GM23338 (cell line): ENCODE measurements at regions not wholly inside any gene's neighbourhood (a gene's known extent, or its start where the extent isn't known, plus 50 kb on each side); places are given as distances from the start of the nearest gene placed in this dataset.

Source experiments
- CREB1 ChIP-seq: fragments of 250-450 bp; sonication (Bioruptor Pico); IDR thresholded peaks from 2 replicates; pipeline ENCODE4 v1.5.0; 2020; ENCODE audit warnings: low read depth, mild to moderate bottlenecking, moderate library complexity
- EZH2 ChIP-seq: fragments of 200-600 bp; sonication (generic); IDR thresholded peaks from one replicate; pipeline ENCODE4 v1.8.0; 2017; ENCODE audit warnings: antibody characterized with exemption, mild to moderate bottlenecking, low read depth; ENCODE audit not compliant: unreplicated experiment
- EZH2phosphoT487 ChIP-seq: fragments of 200-600 bp; sonication (generic); IDR thresholded peaks from one replicate; pipeline ENCODE4 v1.8.1; 2018; ENCODE audit warnings: antibody characterized with exemption; ENCODE audit not compliant: unreplicated experiment
- NANOG ChIP-seq: IDR thresholded peaks from 2 replicates; pipeline ENCODE4 v1.6.1; 2016; ENCODE audit warnings: antibody characterized with exemption, borderline replicate concordance
- POLR2AphosphoS5 ChIP-seq: IDR thresholded peaks from 2 replicates; pipeline ENCODE4 v1.6.1; 2016; ENCODE audit warnings: antibody characterized with exemption, low read depth
- ZNF114 ChIP-seq: fragments of 250-450 bp; sonication (Bioruptor Pico); IDR thresholded peaks from 2 replicates; pipeline ENCODE4 v1.5.0; 2020; ENCODE audit warnings: mild to moderate bottlenecking, moderate library complexity
- TF ChIP-seq, protein P1 (sequence below), 2 experiments: fragments of 200-600 bp in 1 of 2; sonication (generic) in 1 of 2; conservative IDR thresholded peaks; 2 replicates each; pipeline versions ENCODE4 v1.5.1 to v1.6.1; 2016 to 2017; ENCODE audit warnings: antibody characterized with exemption in 2 of 2, low read depth in 2 of 2, mild to moderate bottlenecking in 2 of 2, moderate library complexity in 1 of 2
- TF ChIP-seq, protein P2 (sequence below): IDR thresholded peaks from one replicate; pipeline ENCODE4 v1.6.1; 2018; ENCODE audit warnings: antibody characterized with exemption; ENCODE audit not compliant: unreplicated experiment
- TF ChIP-seq, protein P3 (sequence below): fragments of 250-450 bp; sonication (Bioruptor Pico); IDR thresholded peaks from 2 replicates; pipeline ENCODE4 v1.5.0; 2020; ENCODE audit warnings: mild to moderate bottlenecking, moderate library complexity

DNA sequence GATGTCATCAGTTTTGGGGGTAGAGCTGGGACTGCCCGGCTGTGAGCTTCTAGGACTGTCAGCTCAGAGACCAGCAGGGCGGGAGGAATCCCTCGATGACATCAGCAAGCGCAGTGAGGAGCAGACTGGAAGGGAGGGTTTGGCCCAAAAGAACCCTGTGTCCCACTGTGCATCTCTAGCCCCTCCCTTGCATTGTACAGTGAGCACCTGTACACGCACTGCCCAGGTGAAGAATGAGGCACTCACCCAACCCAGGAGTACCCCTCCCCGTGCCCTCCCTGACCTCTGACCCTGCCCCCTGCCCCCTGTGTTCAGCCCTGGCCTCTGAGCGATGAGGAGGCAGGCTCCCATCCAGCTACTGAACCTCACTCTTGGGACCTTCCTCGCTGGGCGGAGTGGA is 92.9 kb downstream of the HMX1 start:
- TF ChIP-seq, protein P1, sequence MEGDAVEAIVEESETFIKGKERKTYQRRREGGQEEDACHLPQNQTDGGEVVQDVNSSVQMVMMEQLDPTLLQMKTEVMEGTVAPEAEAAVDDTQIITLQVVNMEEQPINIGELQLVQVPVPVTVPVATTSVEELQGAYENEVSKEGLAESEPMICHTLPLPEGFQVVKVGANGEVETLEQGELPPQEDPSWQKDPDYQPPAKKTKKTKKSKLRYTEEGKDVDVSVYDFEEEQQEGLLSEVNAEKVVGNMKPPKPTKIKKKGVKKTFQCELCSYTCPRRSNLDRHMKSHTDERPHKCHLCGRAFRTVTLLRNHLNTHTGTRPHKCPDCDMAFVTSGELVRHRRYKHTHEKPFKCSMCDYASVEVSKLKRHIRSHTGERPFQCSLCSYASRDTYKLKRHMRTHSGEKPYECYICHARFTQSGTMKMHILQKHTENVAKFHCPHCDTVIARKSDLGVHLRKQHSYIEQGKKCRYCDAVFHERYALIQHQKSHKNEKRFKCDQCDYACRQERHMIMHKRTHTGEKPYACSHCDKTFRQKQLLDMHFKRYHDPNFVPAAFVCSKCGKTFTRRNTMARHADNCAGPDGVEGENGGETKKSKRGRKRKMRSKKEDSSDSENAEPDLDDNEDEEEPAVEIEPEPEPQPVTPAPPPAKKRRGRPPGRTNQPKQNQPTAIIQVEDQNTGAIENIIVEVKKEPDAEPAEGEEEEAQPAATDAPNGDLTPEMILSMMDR (conservative IDR thresholded peaks at IDR 0.05; ENCODE audit: low read depth in 2 of 2): no peak
- TF ChIP-seq, protein P2, sequence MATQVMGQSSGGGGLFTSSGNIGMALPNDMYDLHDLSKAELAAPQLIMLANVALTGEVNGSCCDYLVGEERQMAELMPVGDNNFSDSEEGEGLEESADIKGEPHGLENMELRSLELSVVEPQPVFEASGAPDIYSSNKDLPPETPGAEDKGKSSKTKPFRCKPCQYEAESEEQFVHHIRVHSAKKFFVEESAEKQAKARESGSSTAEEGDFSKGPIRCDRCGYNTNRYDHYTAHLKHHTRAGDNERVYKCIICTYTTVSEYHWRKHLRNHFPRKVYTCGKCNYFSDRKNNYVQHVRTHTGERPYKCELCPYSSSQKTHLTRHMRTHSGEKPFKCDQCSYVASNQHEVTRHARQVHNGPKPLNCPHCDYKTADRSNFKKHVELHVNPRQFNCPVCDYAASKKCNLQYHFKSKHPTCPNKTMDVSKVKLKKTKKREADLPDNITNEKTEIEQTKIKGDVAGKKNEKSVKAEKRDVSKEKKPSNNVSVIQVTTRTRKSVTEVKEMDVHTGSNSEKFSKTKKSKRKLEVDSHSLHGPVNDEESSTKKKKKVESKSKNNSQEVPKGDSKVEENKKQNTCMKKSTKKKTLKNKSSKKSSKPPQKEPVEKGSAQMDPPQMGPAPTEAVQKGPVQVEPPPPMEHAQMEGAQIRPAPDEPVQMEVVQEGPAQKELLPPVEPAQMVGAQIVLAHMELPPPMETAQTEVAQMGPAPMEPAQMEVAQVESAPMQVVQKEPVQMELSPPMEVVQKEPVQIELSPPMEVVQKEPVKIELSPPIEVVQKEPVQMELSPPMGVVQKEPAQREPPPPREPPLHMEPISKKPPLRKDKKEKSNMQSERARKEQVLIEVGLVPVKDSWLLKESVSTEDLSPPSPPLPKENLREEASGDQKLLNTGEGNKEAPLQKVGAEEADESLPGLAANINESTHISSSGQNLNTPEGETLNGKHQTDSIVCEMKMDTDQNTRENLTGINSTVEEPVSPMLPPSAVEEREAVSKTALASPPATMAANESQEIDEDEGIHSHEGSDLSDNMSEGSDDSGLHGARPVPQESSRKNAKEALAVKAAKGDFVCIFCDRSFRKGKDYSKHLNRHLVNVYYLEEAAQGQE: no peak
- no peak for TF ChIP-seq EZH2
- TF ChIP-seq, protein P3, sequence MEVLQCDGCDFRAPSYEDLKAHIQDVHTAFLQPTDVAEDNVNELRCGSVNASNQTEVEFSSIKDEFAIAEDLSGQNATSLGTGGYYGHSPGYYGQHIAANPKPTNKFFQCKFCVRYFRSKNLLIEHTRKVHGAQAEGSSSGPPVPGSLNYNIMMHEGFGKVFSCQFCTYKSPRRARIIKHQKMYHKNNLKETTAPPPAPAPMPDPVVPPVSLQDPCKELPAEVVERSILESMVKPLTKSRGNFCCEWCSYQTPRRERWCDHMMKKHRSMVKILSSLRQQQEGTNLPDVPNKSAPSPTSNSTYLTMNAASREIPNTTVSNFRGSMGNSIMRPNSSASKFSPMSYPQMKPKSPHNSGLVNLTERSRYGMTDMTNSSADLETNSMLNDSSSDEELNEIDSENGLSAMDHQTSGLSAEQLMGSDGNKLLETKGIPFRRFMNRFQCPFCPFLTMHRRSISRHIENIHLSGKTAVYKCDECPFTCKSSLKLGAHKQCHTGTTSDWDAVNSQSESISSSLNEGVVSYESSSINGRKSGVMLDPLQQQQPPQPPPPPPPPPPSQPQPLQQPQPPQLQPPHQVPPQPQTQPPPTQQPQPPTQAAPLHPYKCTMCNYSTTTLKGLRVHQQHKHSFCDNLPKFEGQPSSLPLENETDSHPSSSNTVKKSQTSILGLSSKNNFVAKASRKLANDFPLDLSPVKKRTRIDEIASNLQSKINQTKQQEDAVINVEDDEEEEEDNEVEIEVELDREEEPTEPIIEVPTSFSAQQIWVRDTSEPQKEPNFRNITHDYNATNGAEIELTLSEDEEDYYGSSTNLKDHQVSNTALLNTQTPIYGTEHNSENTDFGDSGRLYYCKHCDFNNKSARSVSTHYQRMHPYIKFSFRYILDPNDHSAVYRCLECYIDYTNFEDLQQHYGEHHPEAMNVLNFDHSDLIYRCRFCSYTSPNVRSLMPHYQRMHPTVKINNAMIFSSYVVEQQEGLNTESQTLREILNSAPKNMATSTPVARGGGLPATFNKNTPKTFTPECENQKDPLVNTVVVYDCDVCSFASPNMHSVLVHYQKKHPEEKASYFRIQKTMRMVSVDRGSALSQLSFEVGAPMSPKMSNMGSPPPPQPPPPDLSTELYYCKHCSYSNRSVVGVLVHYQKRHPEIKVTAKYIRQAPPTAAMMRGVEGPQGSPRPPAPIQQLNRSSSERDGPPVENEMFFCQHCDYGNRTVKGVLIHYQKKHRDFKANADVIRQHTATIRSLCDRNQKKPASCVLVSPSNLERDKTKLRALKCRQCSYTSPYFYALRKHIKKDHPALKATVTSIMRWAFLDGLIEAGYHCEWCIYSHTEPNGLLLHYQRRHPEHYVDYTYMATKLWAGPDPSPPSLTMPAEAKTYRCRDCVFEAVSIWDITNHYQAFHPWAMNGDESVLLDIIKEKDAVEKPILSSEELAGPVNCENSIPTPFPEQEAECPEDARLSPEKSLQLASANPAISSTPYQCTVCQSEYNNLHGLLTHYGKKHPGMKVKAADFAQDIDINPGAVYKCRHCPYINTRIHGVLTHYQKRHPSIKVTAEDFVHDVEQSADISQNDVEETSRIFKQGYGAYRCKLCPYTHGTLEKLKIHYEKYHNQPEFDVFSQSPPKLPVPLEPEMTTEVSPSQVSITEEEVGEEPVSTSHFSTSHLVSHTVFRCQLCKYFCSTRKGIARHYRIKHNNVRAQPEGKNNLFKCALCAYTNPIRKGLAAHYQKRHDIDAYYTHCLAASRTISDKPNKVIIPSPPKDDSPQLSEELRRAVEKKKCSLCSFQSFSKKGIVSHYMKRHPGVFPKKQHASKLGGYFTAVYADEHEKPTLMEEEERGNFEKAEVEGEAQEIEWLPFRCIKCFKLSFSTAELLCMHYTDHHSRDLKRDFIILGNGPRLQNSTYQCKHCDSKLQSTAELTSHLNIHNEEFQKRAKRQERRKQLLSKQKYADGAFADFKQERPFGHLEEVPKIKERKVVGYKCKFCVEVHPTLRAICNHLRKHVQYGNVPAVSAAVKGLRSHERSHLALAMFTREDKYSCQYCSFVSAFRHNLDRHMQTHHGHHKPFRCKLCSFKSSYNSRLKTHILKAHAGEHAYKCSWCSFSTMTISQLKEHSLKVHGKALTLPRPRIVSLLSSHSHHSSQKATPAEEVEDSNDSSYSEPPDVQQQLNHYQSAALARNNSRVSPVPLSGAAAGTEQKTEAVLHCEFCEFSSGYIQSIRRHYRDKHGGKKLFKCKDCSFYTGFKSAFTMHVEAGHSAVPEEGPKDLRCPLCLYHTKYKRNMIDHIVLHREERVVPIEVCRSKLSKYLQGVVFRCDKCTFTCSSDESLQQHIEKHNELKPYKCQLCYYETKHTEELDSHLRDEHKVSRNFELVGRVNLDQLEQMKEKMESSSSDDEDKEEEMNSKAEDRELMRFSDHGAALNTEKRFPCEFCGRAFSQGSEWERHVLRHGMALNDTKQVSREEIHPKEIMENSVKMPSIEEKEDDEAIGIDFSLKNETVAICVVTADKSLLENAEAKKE (CRISPR knock-in tag): no peak
- TF ChIP-seq CREB1 (CRISPR knock-in tag): no peak
- no peak for TF ChIP-seq POLR2AphosphoS5
- TF ChIP-seq EZH2phosphoT487: no peak
- no peak for TF ChIP-seq ZNF114 (CRISPR knock-in tag)
- no peak for TF ChIP-seq NANOG
